HG03045 (cell line): ENCODE measurements at regions not wholly inside any gene's neighbourhood (a gene's known extent, or its start where the extent isn't known, plus 50 kb on each side); places are given as distances from the start of the nearest gene placed in this dataset.

Experiments
- ATAC-seq: cut with Tn5 transposase; IDR thresholded peaks from one replicate; pipeline ENCODE4 v1.9.1; 2021; ENCODE audit warnings: mild to moderate bottlenecking, moderate library complexity; ENCODE audit not compliant: unreplicated experiment

- ATAC-seq, result no peak
Measured at GRCh38 chr1:34590211-34590623, 164.6 kb upstream of the GJB5 start.

- no peak for ATAC-seq
Measured at GRCh38 chr1:34591751-34592629, 162.9 kb upstream of the GJB5 start.

- ATAC-seq, result no peak
Measured at GRCh38 chr1:34597877-34598514, 156.9 kb upstream of the GJB5 start.

GRCh38 chr1:34602907-34603306 lies 151.9 kb upstream of the GJB5 start:
- no peak for ATAC-seq

GRCh38 chr1:34603594-34603993 lies 151.3 kb upstream of the GJB5 start:
- no peak for ATAC-seq

- ATAC-seq, result no peak
Measured at GRCh38 chr1:34606504-34606903, 148.3 kb upstream of the GJB5 start.

- no peak for ATAC-seq
Measured at GRCh38 chr1:34610063-34610462, 144.8 kb upstream of the GJB5 start.

GRCh38 chr1:34611571-34611970 lies 143.3 kb upstream of the GJB5 start:
- ATAC-seq, result no peak

- ATAC-seq, result no peak
Measured at GRCh38 chr1:34612091-34612827, 142.6 kb upstream of the GJB5 start.

- ATAC-seq, result no peak
Measured at GRCh38 chr1:34617321-34618118, 137.3 kb upstream of the GJB5 start.

GRCh38 chr1:34618381-34618780 lies 136.5 kb upstream of the GJB5 start:
- ATAC-seq, result no peak

GRCh38 chr1:34619256-34619655 lies 135.6 kb upstream of the GJB5 start:
- ATAC-seq, result no peak

- ATAC-seq, result no peak
Measured at GRCh38 chr1:34621916-34622315, 132.9 kb upstream of the GJB5 start.

GRCh38 chr1:34625521-34626015 lies 129.3 kb upstream of the GJB5 start:
- no peak for ATAC-seq

GRCh38 chr1:34627465-34628240 lies 127.2 kb upstream of the GJB5 start:
- no peak for ATAC-seq

GRCh38 chr1:34631126-34631525 lies 123.7 kb upstream of the GJB5 start:
- ATAC-seq, result no peak

GRCh38 chr1:34639701-34640100 lies 115.1 kb upstream of the GJB5 start:
- no peak for ATAC-seq

- no peak for ATAC-seq
Measured at GRCh38 chr1:34640654-34641401, 114.0 kb upstream of the GJB5 start.

- ATAC-seq, result no peak
Measured at GRCh38 chr1:34642679-34643078, 112.2 kb upstream of the GJB5 start.
